CD4-positive, alpha-beta memory T cell (primary cell): ENCODE measurements at regions not wholly inside any gene's neighbourhood (a gene's known extent, or its start where the extent isn't known, plus 50 kb on each side); places are given as distances from the start of the nearest gene placed in this dataset.

Experiments used
- CTCF ChIA-PET: fragments of 350-600 bp; sonication (Branson Sonifier 250); formaldehyde crosslinking; loops from one replicate; lab custom pipeline; 2021; ENCODE audit warnings: inconsistent platforms; ENCODE audit not compliant: partially characterized antibody; lab: Charles Lee
- POLR2A ChIA-PET: fragments of 350-600 bp; sonication (Branson Sonifier 250); formaldehyde crosslinking; loops from one replicate; lab custom pipeline; 2021; ENCODE audit not compliant: partially characterized antibody; lab: Charles Lee
- DNase-seq, 5 donors: peaks; one replicate each; pipeline versions ENCODE4 v3.0.0 to v3.0.0-alpha.2; 2020 to 2022; ENCODE audit warnings: mixed read lengths in 1 of 5
- H3K27ac ChIP-seq: one replicate; pipeline ENCODE4 v1.7.0; 2013; ENCODE audit warnings: low read depth, low read length
- H3K27me3 ChIP-seq: 2 replicates; pipeline ENCODE4 v1.7.0; 2013; ENCODE audit warnings: mild to moderate bottlenecking, low read length, moderate library complexity; ENCODE audit not compliant: insufficient read depth
- H3K36me3 ChIP-seq: 2 replicates; pipeline ENCODE4 v1.7.0; 2013; ENCODE audit warnings: mild to moderate bottlenecking, low read length, moderate library complexity; ENCODE audit not compliant: insufficient read depth
- H3K4me1 ChIP-seq: 2 replicates; pipeline ENCODE4 v1.7.0; 2013; ENCODE audit warnings: mild to moderate bottlenecking, low read length, moderate library complexity; ENCODE audit not compliant: insufficient read depth
- H3K4me3 ChIP-seq, 2 donors: one replicate each; pipeline ENCODE4 v1.7.0; 2013; ENCODE audit warnings: low read length in 2 of 2, mild to moderate bottlenecking in 1 of 2
- H3K9me3 ChIP-seq, 2 donors: one replicate each; pipeline ENCODE4 v1.7.0; 2013; ENCODE audit warnings: low read length in 2 of 2, control low read depth in 1 of 2; ENCODE audit not compliant: control insufficient read depth in 1 of 2
- H3K27ac Mint-ChIP-seq, 7 donors: one replicate each; pipeline ENCODE4 v1.8.0; 2020 to 2021; ENCODE audit warnings: mixed read lengths in 7 of 7, mild to moderate bottlenecking in 6 of 7, inconsistent platforms in 3 of 7, moderate library complexity in 3 of 7
- H3K27me3 Mint-ChIP-seq, 2 donors: one replicate each; pipeline ENCODE4 v1.8.0; 2020 to 2021; ENCODE audit warnings: mixed read lengths in 2 of 2
- H3K36me3 Mint-ChIP-seq, 2 donors: one replicate each; pipeline ENCODE4 v1.8.0; 2020 to 2021; ENCODE audit warnings: mixed read lengths in 2 of 2, inconsistent platforms in 1 of 2, mild to moderate bottlenecking in 1 of 2
- H3K4me1 Mint-ChIP-seq, 4 donors: one replicate each; pipeline ENCODE4 v1.8.0; 2020 to 2021; ENCODE audit warnings: mixed read lengths in 4 of 4, mild to moderate bottlenecking in 1 of 4
- H3K4me3 Mint-ChIP-seq, 8 donors: one replicate each; pipeline ENCODE4 v1.8.0; 2020 to 2021; ENCODE audit warnings: mixed read lengths in 8 of 8, mild to moderate bottlenecking in 7 of 8, moderate library complexity in 6 of 8, inconsistent platforms in 3 of 8
- H3K9me3 Mint-ChIP-seq, 8 donors: one replicate each; pipeline ENCODE4 v1.8.0; 2020 to 2021; ENCODE audit warnings: mixed read lengths in 8 of 8, mild to moderate bottlenecking in 5 of 8, inconsistent platforms in 3 of 8, moderate library complexity in 1 of 8
- intact Hi-C: fragments of 100-400 bp; cut with micrococcal nuclease; formaldehyde crosslinking; loops from one replicate; pipeline ENCODE4 v1.15.1; 2023

- no peak for DNase-seq
- Mint-ChIP-seq H3K9me3 (no peaks in the 10 kb centered on the region), H3K36me3 (no peaks in the 10 kb centered on the region), H3K4me1 (peaks cover 0 to 3% (median 2%) of the 10 kb centered on the region in 4 donors), H3K4me3 (no peak overlapping the region), H3K27ac (no peak overlapping the region), H3K27me3 (peaks cover 0 to 7% of the 10 kb centered on the region in 2 donors)
- Histone ChIP-seq H3K9me3 (no peaks in the 10 kb centered on the region), H3K27me3 (no peaks in the 10 kb centered on the region), H3K4me1 (no peaks in the 10 kb centered on the region), H3K27ac (no peak overlapping the region), H3K36me3 (no peaks in the 10 kb centered on the region), H3K4me3 (no peak overlapping the region)
- intact Hi-C loops: loop anchor here (1.0 kb wide), 2 partner anchors 26 to 264 kb away; no protein-coding TSS in a partner anchor
- POLR2A ChIA-PET: interaction anchor here (0.9 kb wide), 1 partner anchor 264 kb away, joined by 3 read pairs; no protein-coding TSS in a partner anchor
- CTCF ChIA-PET: interaction anchor here (0.7 to 11.5 kb wide), 7 partner anchors 11 to 265 kb away, joined by 3 to 119 read pairs (median 4); no protein-coding TSS in a partner anchor
Observed at GRCh38 chr6:53436526-53437303, 88.0 kb upstream of the ELOVL5 start.

- Histone ChIP-seq H3K4me3 (no peak overlapping the region), H3K4me1 (no peaks in the 10 kb centered on the region), H3K36me3 (no peaks in the 10 kb centered on the region), H3K27me3 (no peaks in the 10 kb centered on the region), H3K9me3 (no peaks in the 10 kb centered on the region), H3K27ac (no peak overlapping the region)
- ChIA-PET POLR2A (no interaction called here), CTCF (interaction anchor here (1.7 to 11.5 kb wide), 2 partner anchors 14 to 262 kb away, joined by 4 to 119 read pairs; no protein-coding TSS in a partner anchor)
- Mint-ChIP-seq H3K27me3 (no peaks in the 10 kb centered on the region), H3K4me1 (peaks cover 0 to 14% (median 8%) of the 10 kb centered on the region in 4 donors), H3K9me3 (no peaks in the 10 kb centered on the region), H3K36me3 (no peaks in the 10 kb centered on the region), H3K4me3 (no peak overlapping the region), H3K27ac (no peak overlapping the region)
- intact Hi-C loops: no loop called here
- no peak for DNase-seq
Observed at GRCh38 chr6:53433951-53434285, 85.2 kb upstream of the ELOVL5 start.

GRCh38 chr6:53433261-53433950, 84.7 kb upstream of the ELOVL5 start:
- H3K27ac ChIP-seq: no peak overlapping the region
- Mint-ChIP-seq H3K9me3 (no peaks in the 10 kb centered on the region), H3K36me3 (no peaks in the 10 kb centered on the region), H3K4me3 (no peak overlapping the region), H3K27ac (no peak overlapping the region), H3K4me1 (peaks cover 0 to 15% (median 8%) of the 10 kb centered on the region in 4 donors), H3K27me3 (no peaks in the 10 kb centered on the region)
- no peaks in the 10 kb centered on the region for H3K9me3 ChIP-seq
- no peak for DNase-seq
- H3K4me1 ChIP-seq: no peaks in the 10 kb centered on the region
- POLR2A ChIA-PET: no interaction called here
- CTCF ChIA-PET: interaction anchor here (1.7 to 11.5 kb wide), 2 partner anchors 15 to 262 kb away, joined by 4 to 119 read pairs; no protein-coding TSS in a partner anchor
- H3K36me3 ChIP-seq: no peaks in the 10 kb centered on the region
- intact Hi-C loops: no loop called here
- H3K27me3 ChIP-seq: no peaks in the 10 kb centered on the region
- no peak overlapping the region for H3K4me3 ChIP-seq

GRCh38 chr6:53432318-53433161, 83.8 kb upstream of the ELOVL5 start:
- Histone ChIP-seq H3K4me3 (no peak overlapping the region), H3K4me1 (no peaks in the 10 kb centered on the region), H3K9me3 (no peaks in the 10 kb centered on the region), H3K27ac (no peak overlapping the region), H3K27me3 (no peaks in the 10 kb centered on the region), H3K36me3 (no peaks in the 10 kb centered on the region)
- Mint-ChIP-seq H3K27ac (no peak overlapping the region), H3K4me1 (peaks cover 0 to 15% (median 9%) of the 10 kb centered on the region in 4 donors), H3K4me3 (no peak overlapping the region), H3K36me3 (no peaks in the 10 kb centered on the region), H3K27me3 (no peaks in the 10 kb centered on the region), H3K9me3 (no peaks in the 10 kb centered on the region)
- intact Hi-C loops: no loop called here
- DNase-seq: no peak
- ChIA-PET POLR2A (no interaction called here), CTCF (interaction anchor here (1.8 to 11.5 kb wide), 2 partner anchors 21 to 261 kb away, joined by 7 to 119 read pairs; no protein-coding TSS in a partner anchor)

GRCh38 chr6:53431704-53432103, 83.0 kb upstream of the ELOVL5 start:
- Mint-ChIP-seq H3K36me3 (no peaks in the 10 kb centered on the region), H3K9me3 (no peaks in the 10 kb centered on the region), H3K27ac (no peak overlapping the region), H3K27me3 (no peaks in the 10 kb centered on the region), H3K4me3 (peak overlapping the region in 1 of 8 donors; percentile 32), H3K4me1 (peaks cover 5 to 19% (median 13%) of the 10 kb centered on the region in 4 donors)
- Histone ChIP-seq H3K36me3 (no peaks in the 10 kb centered on the region), H3K9me3 (no peaks in the 10 kb centered on the region), H3K4me3 (no peak overlapping the region), H3K27me3 (no peaks in the 10 kb centered on the region), H3K4me1 (peaks cover 4% of the 10 kb centered on the region), H3K27ac (no peak overlapping the region)
- ChIA-PET POLR2A (no interaction called here), CTCF (interaction anchor here (1.8 kb wide), 1 partner anchor 20 kb away, joined by 7 read pairs; no protein-coding TSS in a partner anchor)
- DNase-seq: no peak
- intact Hi-C loops: no loop called here

GRCh38 chr6:53429401-53429800, 80.7 kb upstream of the ELOVL5 start:
- CTCF ChIA-PET: interaction anchor here (2.2 to 5.4 kb wide), 2 partner anchors 18 to 257 kb away, joined by 13 to 28 read pairs; no protein-coding TSS in a partner anchor
- intact Hi-C loops: no loop called here
- no peaks in the 10 kb centered on the region for H3K9me3 Mint-ChIP-seq
- H3K27ac Mint-ChIP-seq: peak overlapping the region in 1 of 7 donors; percentile 37
- H3K27ac ChIP-seq: no peak overlapping the region
- no peaks in the 10 kb centered on the region for H3K9me3 ChIP-seq
- H3K27me3 Mint-ChIP-seq: no peaks in the 10 kb centered on the region
- no peak for DNase-seq
- no peaks in the 10 kb centered on the region for H3K36me3 Mint-ChIP-seq
- H3K4me3 ChIP-seq: no peak overlapping the region
- peak overlapping the region in 1 of 8 donors; percentile 13 for H3K4me3 Mint-ChIP-seq
- POLR2A ChIA-PET: no interaction called here
- H3K27me3 ChIP-seq: no peaks in the 10 kb centered on the region
- no peaks in the 10 kb centered on the region for H3K36me3 ChIP-seq
- peaks cover 9 to 23% (median 16%) of the 10 kb centered on the region in 4 donors for H3K4me1 Mint-ChIP-seq
- peaks cover 8% of the 10 kb centered on the region for H3K4me1 ChIP-seq
